K562 (cell line): ENCODE measurements at regions not wholly inside any gene's neighbourhood (a gene's known extent, or its start where the extent isn't known, plus 50 kb on each side); places are given as distances from the start of the nearest gene placed in this dataset.

Experiments used
- SRSF1 ChIP-seq: fragments of 200-400 bp; formaldehyde crosslinking; IDR thresholded peaks from 2 replicates; pipeline ENCODE4 v1.6.1; 2017; ENCODE audit warnings: mild to moderate bottlenecking, low read depth, low read length, moderate library complexity
- TF ChIP-seq, protein P1 (sequence below), 3 experiments: IDR thresholded peaks in 2 of 3; conservative IDR thresholded peaks in 1 of 3; 2 replicates each; pipeline ENCODE4 v1.5.1; 2011 to 2012; ENCODE audit warnings: low read length in 3 of 3, mild to moderate bottlenecking in 3 of 3, control low read depth in 2 of 3, improper control_type of control experiment in 1 of 3, inconsistent platforms in 1 of 3, low read depth in 1 of 3, mixed read lengths in 1 of 3, moderate library complexity in 1 of 3; ENCODE audit not compliant: insufficient read depth in 2 of 3

- no peak for TF ChIP-seq SRSF1
- TF ChIP-seq, protein P1, sequence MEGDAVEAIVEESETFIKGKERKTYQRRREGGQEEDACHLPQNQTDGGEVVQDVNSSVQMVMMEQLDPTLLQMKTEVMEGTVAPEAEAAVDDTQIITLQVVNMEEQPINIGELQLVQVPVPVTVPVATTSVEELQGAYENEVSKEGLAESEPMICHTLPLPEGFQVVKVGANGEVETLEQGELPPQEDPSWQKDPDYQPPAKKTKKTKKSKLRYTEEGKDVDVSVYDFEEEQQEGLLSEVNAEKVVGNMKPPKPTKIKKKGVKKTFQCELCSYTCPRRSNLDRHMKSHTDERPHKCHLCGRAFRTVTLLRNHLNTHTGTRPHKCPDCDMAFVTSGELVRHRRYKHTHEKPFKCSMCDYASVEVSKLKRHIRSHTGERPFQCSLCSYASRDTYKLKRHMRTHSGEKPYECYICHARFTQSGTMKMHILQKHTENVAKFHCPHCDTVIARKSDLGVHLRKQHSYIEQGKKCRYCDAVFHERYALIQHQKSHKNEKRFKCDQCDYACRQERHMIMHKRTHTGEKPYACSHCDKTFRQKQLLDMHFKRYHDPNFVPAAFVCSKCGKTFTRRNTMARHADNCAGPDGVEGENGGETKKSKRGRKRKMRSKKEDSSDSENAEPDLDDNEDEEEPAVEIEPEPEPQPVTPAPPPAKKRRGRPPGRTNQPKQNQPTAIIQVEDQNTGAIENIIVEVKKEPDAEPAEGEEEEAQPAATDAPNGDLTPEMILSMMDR (IDR thresholded peaks at IDR 0.05 in 2 of 3, conservative IDR thresholded peaks at IDR 0.05 in 1 of 3; ENCODE audit: insufficient read depth in 2 of 3, low read depth in 1 of 3, low read length in 3 of 3), result 0 out of 6 replicates have a peak, but pooled peaks of 1 of the 3 experiments have one; percentile 8
These were observed 570.6 kb upstream of the GCFC2 start for GRCh38 chr2:76281156-76281841.
